ENCODE measurements at regions not wholly inside any gene's neighbourhood (a gene's known extent, or its start where the extent isn't known, plus 50 kb on each side); places are given as distances from the start of the nearest gene placed in this dataset.

- DNase-seq, result no peak
Measured at GRCh38 chr2:121860758-121861227, 105.3 kb downstream of the TSN start.

GRCh38 chr2:121862286-121862685 is 106.8 kb downstream of the TSN start:
- no peak for DNase-seq

- DNase-seq, result no peak
Measured at GRCh38 chr2:121865914-121866313, 110.5 kb downstream of the TSN start.

- no peak for DNase-seq
Measured at GRCh38 chr2:121866789-121867188, 111.3 kb downstream of the TSN start.

GRCh38 chr2:121868652-121869051 is 113.2 kb downstream of the TSN start:
- no peak for DNase-seq

- no peak for DNase-seq
Measured at GRCh38 chr2:121869363-121869762, 113.9 kb downstream of the TSN start.

- no peak for DNase-seq
Measured at GRCh38 chr2:121869873-121870272, 114.4 kb downstream of the TSN start.

GRCh38 chr2:121872651-121873050 is 117.2 kb downstream of the TSN start:
- no peak for DNase-seq

- DNase-seq, result peak; percentile 57
Measured at GRCh38 chr2:121873864-121874263, 118.4 kb downstream of the TSN start.

- DNase-seq, result no peak
Measured at GRCh38 chr2:121875585-121876185, 120.2 kb downstream of the TSN start.

- DNase-seq, result no peak
Measured at GRCh38 chr2:121877366-121877765, 121.9 kb downstream of the TSN start.

GRCh38 chr2:121880283-121880682 is 124.8 kb downstream of the TSN start:
- DNase-seq, result no peak

GRCh38 chr2:121881038-121881437 is 125.6 kb downstream of the TSN start:
- no peak for DNase-seq

- DNase-seq, result no peak
Measured at GRCh38 chr2:121881950-121882349, 126.5 kb downstream of the TSN start.

- DNase-seq, result no peak
Measured at GRCh38 chr2:121884078-121884477, 128.6 kb downstream of the TSN start.

- DNase-seq, result peak; percentile 43
Measured at GRCh38 chr2:121884511-121884921, 129.1 kb downstream of the TSN start.

- no peak for DNase-seq
Measured at GRCh38 chr2:121886059-121886458, 130.6 kb downstream of the TSN start.

GRCh38 chr2:121887513-121888188 is 132.2 kb downstream of the TSN start:
- no peak for DNase-seq

- DNase-seq, result no peak
Measured at GRCh38 chr2:121888189-121888557, 132.7 kb downstream of the TSN start.

GRCh38 chr2:121890041-121890440 is 134.6 kb downstream of the TSN start:
- DNase-seq, result no peak

GRCh38 chr2:121895723-121896571 is 140.5 kb downstream of the TSN start:
- no peak for DNase-seq

GRCh38 chr2:121897335-121897970 is 142.0 kb downstream of the TSN start:
- no peak for DNase-seq

GRCh38 chr2:121898483-121898882 is 143.0 kb downstream of the TSN start:
- no peak for DNase-seq
